Suprapubic skin (tissue), 4 donors: ENCODE measurements at regions not wholly inside any gene's neighbourhood (a gene's known extent, or its start where the extent isn't known, plus 50 kb on each side); places are given as distances from the start of the nearest gene placed in this dataset.
A peak's percentile ranks its signal among the peaks of the same experiment; 100 is the strongest.

Experiments used
- DNase-seq, 2 donors: peaks; one replicate each; pipeline ENCODE4 v3.0.0-alpha.2; 2019; ENCODE audit warnings: low spot score in 2 of 2
- H3K27ac ChIP-seq: fragments of 200-600 bp; sonication (generic); one replicate; pipeline ENCODE4 v1.5.1; 2019
- H3K27me3 ChIP-seq: fragments of 200-600 bp; sonication (generic); one replicate; pipeline ENCODE4 v1.5.1; 2019
- H3K36me3 ChIP-seq: fragments of 200-600 bp; sonication (generic); one replicate; pipeline ENCODE4 v1.5.1; 2019
- H3K4me1 ChIP-seq: fragments of 200-600 bp; sonication (generic); one replicate; pipeline ENCODE4 v1.5.1; 2019
- H3K4me3 ChIP-seq: fragments of 200-600 bp; sonication (generic); one replicate; pipeline ENCODE4 v1.5.1; 2019; ENCODE audit warnings: mild to moderate bottlenecking
- H3K9me3 ChIP-seq: fragments of 200-600 bp; sonication (generic); one replicate; pipeline ENCODE4 v1.5.1; 2019
- EP300 ChIP-seq: sonication (generic); formaldehyde crosslinking; IDR thresholded peaks from one replicate; pipeline ENCODE4 v1.6.1; 2017; ENCODE audit warnings: antibody characterized with exemption
- POLR2A ChIP-seq, 2 donors: fragments of 450-650 bp; IDR thresholded peaks; one replicate each; pipeline ENCODE4 v1.6.1; 2017; ENCODE audit warnings: antibody characterized with exemption in 2 of 2, mild to moderate bottlenecking in 2 of 2, moderate library complexity in 2 of 2
- POLR2AphosphoS5 ChIP-seq, 3 donors: sonication (generic); formaldehyde crosslinking; IDR thresholded peaks; one replicate each; pipeline ENCODE4 v1.6.1; 2017; ENCODE audit warnings: antibody characterized with exemption in 3 of 3
- WGBS: methylation state at CpG from one replicate; pipeline ENCODE4 v1.1.5; 2018; 5-methylcytosine and 5-hydroxymethylcytosine counted together
- TF ChIP-seq, protein P1 (sequence below), 2 donors: fragments of 200-600 bp in 1 of 2; fragments of 450-650 bp in 1 of 2; sonication (generic) in 1 of 2; IDR thresholded peaks; one replicate each; pipeline ENCODE4 v1.5.1; 2016 to 2019; ENCODE audit warnings: antibody characterized with exemption in 2 of 2, mild to moderate bottlenecking in 1 of 2, moderate library complexity in 1 of 2

DNA sequence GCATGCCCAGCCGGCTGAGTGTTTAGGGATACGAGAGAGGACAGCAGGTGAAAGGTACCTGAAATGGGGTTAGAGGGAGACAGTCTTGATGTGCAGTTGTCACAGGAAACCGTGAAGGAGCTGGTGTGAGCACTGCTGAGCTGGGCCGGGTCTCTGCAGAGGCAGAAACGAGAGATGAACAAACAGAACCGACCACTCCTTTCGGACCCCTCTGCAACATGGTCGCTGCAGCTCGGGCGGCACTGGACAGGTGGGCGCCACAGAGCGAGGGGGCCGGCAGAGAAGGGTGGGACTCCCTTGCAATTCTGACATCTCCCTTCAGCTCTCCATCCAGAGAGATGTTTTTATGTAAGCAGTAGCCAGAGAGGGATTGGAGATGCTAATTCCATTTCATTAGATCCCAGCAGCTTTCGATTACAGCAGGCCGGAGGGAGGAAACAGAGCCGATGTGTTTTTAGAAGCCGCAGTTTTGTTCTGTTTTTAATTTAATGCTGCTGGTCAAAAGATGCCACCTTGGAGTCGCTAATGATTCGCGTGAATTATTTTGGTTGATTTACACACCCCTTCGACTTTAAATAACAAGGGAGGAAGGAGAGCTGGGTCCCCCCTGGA lies 86.3 kb upstream of the RPL38 start:
- Histone ChIP-seq H3K4me1 (no peaks in the 10 kb centered on the region), H3K36me3 (no peaks in the 10 kb centered on the region), H3K27me3 (peaks cover 62% of the 10 kb centered on the region), H3K4me3 (no peak overlapping the region), H3K9me3 (no peaks in the 10 kb centered on the region), H3K27ac (no peak overlapping the region)
- no peak for TF ChIP-seq POLR2AphosphoS5 (IDR thresholded peaks at IDR 0.05)
- TF ChIP-seq, protein P1, sequence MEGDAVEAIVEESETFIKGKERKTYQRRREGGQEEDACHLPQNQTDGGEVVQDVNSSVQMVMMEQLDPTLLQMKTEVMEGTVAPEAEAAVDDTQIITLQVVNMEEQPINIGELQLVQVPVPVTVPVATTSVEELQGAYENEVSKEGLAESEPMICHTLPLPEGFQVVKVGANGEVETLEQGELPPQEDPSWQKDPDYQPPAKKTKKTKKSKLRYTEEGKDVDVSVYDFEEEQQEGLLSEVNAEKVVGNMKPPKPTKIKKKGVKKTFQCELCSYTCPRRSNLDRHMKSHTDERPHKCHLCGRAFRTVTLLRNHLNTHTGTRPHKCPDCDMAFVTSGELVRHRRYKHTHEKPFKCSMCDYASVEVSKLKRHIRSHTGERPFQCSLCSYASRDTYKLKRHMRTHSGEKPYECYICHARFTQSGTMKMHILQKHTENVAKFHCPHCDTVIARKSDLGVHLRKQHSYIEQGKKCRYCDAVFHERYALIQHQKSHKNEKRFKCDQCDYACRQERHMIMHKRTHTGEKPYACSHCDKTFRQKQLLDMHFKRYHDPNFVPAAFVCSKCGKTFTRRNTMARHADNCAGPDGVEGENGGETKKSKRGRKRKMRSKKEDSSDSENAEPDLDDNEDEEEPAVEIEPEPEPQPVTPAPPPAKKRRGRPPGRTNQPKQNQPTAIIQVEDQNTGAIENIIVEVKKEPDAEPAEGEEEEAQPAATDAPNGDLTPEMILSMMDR (IDR thresholded peaks at IDR 0.05): no peak
- TF ChIP-seq EP300: no peak
- TF ChIP-seq POLR2A (IDR thresholded peaks at IDR 0.05): no peak
- 71% methylated on average over 21 of the region's 21 CpGs for WGBS
- DNase-seq: peak in 1 of 2 donors; percentile 22

DNA sequence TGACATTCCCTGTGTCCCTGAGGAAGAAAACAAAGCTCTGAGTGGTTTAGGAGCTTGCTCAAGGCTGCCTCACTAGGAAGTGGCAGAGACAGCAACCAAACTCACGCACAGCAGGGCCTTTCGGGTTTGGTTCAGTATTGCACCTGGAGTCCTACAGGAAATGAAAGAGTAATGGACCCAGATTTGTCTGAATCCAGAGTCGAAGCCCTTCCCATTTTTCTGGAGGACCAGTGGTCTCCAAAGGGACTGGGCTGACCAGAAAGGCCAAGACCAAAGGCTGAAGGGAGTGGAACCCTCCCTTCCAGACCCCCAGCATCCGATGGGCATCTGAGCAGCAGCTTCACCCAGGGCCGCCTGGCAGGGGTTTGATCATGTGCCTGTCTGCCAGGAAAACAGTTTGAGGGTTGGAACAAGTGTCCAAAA lies 85.5 kb upstream of the RPL38 start:
- peaks cover 59% of the 10 kb centered on the region for H3K27me3 ChIP-seq
- H3K36me3 ChIP-seq: no peaks in the 10 kb centered on the region

DNA sequence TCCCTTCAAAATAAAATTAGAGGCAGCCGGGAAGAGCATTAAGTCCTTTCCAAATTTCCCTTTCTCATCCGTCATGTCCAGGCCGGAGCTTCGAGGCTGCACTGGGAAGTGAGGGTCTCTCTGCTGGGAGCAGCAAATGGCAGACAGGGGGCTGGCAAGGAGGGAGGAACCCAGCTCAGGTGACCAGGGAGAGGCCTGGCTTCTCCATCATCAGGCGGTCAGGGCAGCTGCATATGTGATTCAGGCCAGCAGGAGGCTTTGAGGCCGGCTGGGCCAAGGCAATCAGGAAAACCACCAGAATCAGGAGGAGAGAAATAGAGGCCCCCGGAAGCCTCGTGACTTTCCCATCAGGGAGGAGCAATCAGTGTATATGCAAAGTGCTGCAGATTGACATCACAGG lies 85.0 kb upstream of the RPL38 start:
- TF ChIP-seq POLR2A (IDR thresholded peaks at IDR 0.05) (no peak), EP300 (no peak), POLR2AphosphoS5 (IDR thresholded peaks at IDR 0.05) (no peak)
- TF ChIP-seq, protein P1 (IDR thresholded peaks at IDR 0.05): no peak
- H3K4me3 ChIP-seq: no peak overlapping the region
- peaks cover 54% of the 10 kb centered on the region for H3K27me3 ChIP-seq
- DNase-seq: peak; percentile 46 to 54
- H3K9me3 ChIP-seq: no peaks in the 10 kb centered on the region
- H3K36me3 ChIP-seq: no peaks in the 10 kb centered on the region
- H3K27ac ChIP-seq: no peak overlapping the region
- H3K4me1 ChIP-seq: no peaks in the 10 kb centered on the region
- 84% methylated on average over 8 of the region's 8 CpGs for WGBS

More for the DNA sequence above, 85.5 kb upstream of the RPL38 start:
- no peak for TF ChIP-seq EP300
- TF ChIP-seq POLR2AphosphoS5 (IDR thresholded peaks at IDR 0.05): no peak
- TF ChIP-seq POLR2A (IDR thresholded peaks at IDR 0.05): no peak
- TF ChIP-seq, protein P1 (IDR thresholded peaks at IDR 0.05): no peak
- H3K4me1 ChIP-seq: no peaks in the 10 kb centered on the region
- no peak overlapping the region for H3K4me3 ChIP-seq
- no peaks in the 10 kb centered on the region for H3K9me3 ChIP-seq
- H3K27ac ChIP-seq: no peak overlapping the region
- 79% methylated on average over 5 of the region's 5 CpGs for WGBS
- peak; percentile 32 to 43 for DNase-seq

DNA sequence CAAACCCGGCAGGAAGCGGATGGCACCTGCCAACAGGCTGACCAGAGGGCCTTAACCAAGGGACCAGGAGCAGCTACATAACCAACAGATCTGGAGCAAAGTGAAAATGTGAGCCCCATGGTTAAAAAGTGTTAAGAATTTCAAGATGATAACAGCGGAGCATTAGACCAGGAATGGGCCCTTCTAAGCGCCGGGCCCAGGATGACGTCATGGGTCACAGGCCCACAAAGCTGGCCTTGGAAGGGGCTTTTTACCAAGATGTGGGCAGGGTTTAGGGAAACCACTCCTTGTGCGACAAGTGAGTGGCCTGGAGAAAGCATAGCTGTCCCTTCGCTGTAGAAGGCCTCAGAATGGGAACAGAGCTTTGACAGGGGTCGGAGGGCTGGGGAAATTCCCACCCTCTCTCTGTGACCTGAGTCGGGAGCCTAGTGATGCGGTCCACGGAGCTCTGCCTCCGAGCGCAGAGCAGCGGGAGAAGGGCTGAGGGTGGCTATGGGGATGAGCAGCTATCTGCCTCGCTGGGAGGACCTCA lies 84.4 kb upstream of the RPL38 start:
- H3K27me3 ChIP-seq: peaks cover 48% of the 10 kb centered on the region
- H3K4me3 ChIP-seq: no peak overlapping the region
- TF ChIP-seq POLR2AphosphoS5 (IDR thresholded peaks at IDR 0.05) (no peak), POLR2A (IDR thresholded peaks at IDR 0.05) (no peak), EP300 (no peak)
- TF ChIP-seq, protein P1 (IDR thresholded peaks at IDR 0.05): no peak
- no peak overlapping the region for H3K27ac ChIP-seq
- no peaks in the 10 kb centered on the region for H3K36me3 ChIP-seq
- no peaks in the 10 kb centered on the region for H3K9me3 ChIP-seq
- 94% methylated on average over 16 of the region's 16 CpGs for WGBS
- H3K4me1 ChIP-seq: no peaks in the 10 kb centered on the region
- DNase-seq: peak in 1 of 2 donors; percentile 44

DNA sequence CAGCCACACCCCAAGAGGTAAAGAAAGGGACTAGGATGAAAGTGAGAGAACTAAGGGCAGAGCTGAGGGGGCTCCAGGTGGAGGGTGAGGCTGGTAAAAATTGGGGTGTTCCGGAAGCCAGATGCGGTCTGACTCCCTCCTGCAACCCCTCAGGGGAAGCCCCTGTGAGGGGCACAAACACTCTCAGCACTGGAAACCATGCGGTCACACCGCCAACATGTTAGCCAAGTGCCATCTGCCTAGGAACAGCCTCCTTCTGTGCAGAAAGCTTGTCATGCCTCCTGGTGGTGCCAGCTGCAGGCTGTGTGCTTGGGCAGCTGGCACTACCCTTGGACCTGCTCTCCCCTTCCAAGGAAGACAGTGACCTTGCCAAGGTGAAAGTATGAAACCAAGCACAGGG lies 83.5 kb upstream of the RPL38 start:
- Histone ChIP-seq H3K27ac (no peak overlapping the region), H3K27me3 (peaks cover 43% of the 10 kb centered on the region), H3K9me3 (no peaks in the 10 kb centered on the region), H3K36me3 (no peaks in the 10 kb centered on the region), H3K4me3 (no peak overlapping the region), H3K4me1 (no peaks in the 10 kb centered on the region)
- TF ChIP-seq EP300 (no peak), POLR2A (IDR thresholded peaks at IDR 0.05) (no peak)
- 60% methylated on average over 2 of the region's 4 CpGs for WGBS
- DNase-seq: peak in 1 of 2 donors; percentile 65

DNA sequence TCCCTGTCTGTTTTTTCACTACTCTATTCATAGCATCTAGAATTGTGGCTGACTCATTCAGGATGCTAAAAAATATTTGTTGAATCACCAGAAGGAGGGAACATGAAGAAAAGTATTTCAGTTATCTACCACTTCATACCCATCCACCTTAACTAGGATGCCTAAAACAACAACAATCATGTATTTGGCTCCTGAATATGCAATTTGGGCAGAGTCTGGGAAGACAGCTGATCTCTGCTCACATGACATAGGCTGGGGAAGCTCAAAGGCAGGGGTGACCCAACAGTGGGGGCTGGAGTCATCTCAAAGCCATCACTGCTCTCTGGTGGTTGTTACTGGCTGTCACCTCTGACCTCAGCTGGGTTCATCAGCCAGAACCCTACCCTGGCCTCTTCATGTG lies 80.1 kb upstream of the RPL38 start:
- H3K9me3 ChIP-seq: no peaks in the 10 kb centered on the region
- H3K27ac ChIP-seq: no peak overlapping the region
- DNase-seq: no peak
- H3K36me3 ChIP-seq: no peaks in the 10 kb centered on the region
- H3K4me1 ChIP-seq: no peaks in the 10 kb centered on the region
- TF ChIP-seq POLR2AphosphoS5 (IDR thresholded peaks at IDR 0.05): no peak
- TF ChIP-seq, protein P1 (IDR thresholded peaks at IDR 0.05): no peak
- no peak for TF ChIP-seq EP300
- TF ChIP-seq POLR2A (IDR thresholded peaks at IDR 0.05): no peak
- H3K27me3 ChIP-seq: peaks cover 34% of the 10 kb centered on the region
- H3K4me3 ChIP-seq: no peak overlapping the region
